Heart left ventricle (tissue), 13 donors: ENCODE measurements at regions not wholly inside any gene's neighbourhood (a gene's known extent, or its start where the extent isn't known, plus 50 kb on each side); places are given as distances from the start of the nearest gene placed in this dataset.

Source experiments
- CTCF ChIP-seq, 12 donors: fragments of 200-600 bp; sonication (generic) in 4 of 12; IDR thresholded peaks; one replicate each; pipeline versions ENCODE4 v1.5.0 to v1.8.0; 2018 to 2022; ENCODE audit warnings: antibody characterized with exemption in 12 of 12, mild to moderate bottlenecking in 5 of 12
- POLR2A ChIP-seq, 2 donors: fragments of 450-650 bp; IDR thresholded peaks; one replicate each; pipeline ENCODE4 v1.6.1; 2017; ENCODE audit warnings: antibody characterized with exemption in 2 of 2, mild to moderate bottlenecking in 2 of 2, moderate library complexity in 2 of 2
- donor health status: ischemic (EF 13 %, LVEDD 7.1; RV severe dilation, severe dysfunction).
- donor health status: DM: no; HTN: yes; CAD: no.
- donor health status: DM: no; HTN: no; CAD: no.
- donor health status: ischemic (EF 25% LVEDD 6.9; RV normal size, moderate dysfunction).
- donor health status: ischemic (EF 25% LVEDD 5.7; RV mildly dilated, moderate dysfunction).
- donor health status: ischemic (EF 35%, LVEDD 5.7; RV mildly dilated, moderate dysfunction).
- donor health status: nonischemic (EF 11% LVEDD 7.7; RV severe dilation, severe dysfunction).
- donor health status: DM: yes; HTN: yes; CAD: no.
- donor health status: PGD.
- donor health status: ischemic (EF 29% LVEDD 5.4; RV normal size, mild dysfunction).
- donor health status: nonischemic (EF 23%, LVEDD 6.1; RV moderate dilation, normal function).

- TF ChIP-seq CTCF (IDR thresholded peaks at IDR 0.05) (no peak), POLR2A (IDR thresholded peaks at IDR 0.05) (no peak)
These were observed 502.1 kb downstream of the CNTN6 start for GRCh38 chr3:1594940-1595339.
